Urinary bladder (tissue), 3 donors: ENCODE measurements at regions not wholly inside any gene's neighbourhood (a gene's known extent, or its start where the extent isn't known, plus 50 kb on each side); places are given as distances from the start of the nearest gene placed in this dataset.

Experiments
- DNase-seq: peaks from one replicate; pipeline ENCODE4 v3.0.0-alpha.2; 2015; ENCODE audit errors: extremely low spot score
- H3K27ac ChIP-seq: one replicate; pipeline ENCODE4 v1.5.1; 2013; ENCODE audit warnings: low read depth, mild to moderate bottlenecking, moderate library complexity
- H3K36me3 ChIP-seq: one replicate; pipeline ENCODE4 v1.6.1; 2013; ENCODE audit warnings: mild to moderate bottlenecking, moderate library complexity; ENCODE audit not compliant: insufficient read depth
- H3K4me1 ChIP-seq: one replicate; pipeline ENCODE4 v1.6.1; 2013; ENCODE audit warnings: mild to moderate bottlenecking, moderate library complexity; ENCODE audit not compliant: insufficient read depth
- H3K4me3 ChIP-seq: one replicate; pipeline ENCODE4 v1.5.1; 2013; ENCODE audit warnings: low read depth, low read length
- WGBS: extraction: QIAGEN DNeasy Blood & Tissue Kit; methylation state at CpG from one replicate; pipeline ENCODE4 v1.1.7; 2013; 5-methylcytosine and 5-hydroxymethylcytosine counted together
- donor health status: healthy with polysubstance abuse.
- donor health status: healthy.

GRCh38 chr2:180314086-180314485 is 307.0 kb upstream of the CWC22 start:
- no peak overlapping the region for H3K4me3 ChIP-seq
- 46% methylated on average over 2 of the region's 2 CpGs for WGBS

GRCh38 chr2:180312542-180312941 is 305.4 kb upstream of the CWC22 start:
- no peaks in the 10 kb centered on the region for H3K36me3 ChIP-seq
- H3K27ac ChIP-seq = no peak overlapping the region
- no peak for DNase-seq

More at GRCh38 chr2:180314086-180314485, 307.0 kb upstream of the CWC22 start:
- no peak for DNase-seq
- no peaks in the 10 kb centered on the region for H3K4me1 ChIP-seq
- no peak overlapping the region for H3K27ac ChIP-seq
- no peaks in the 10 kb centered on the region for H3K36me3 ChIP-seq

GRCh38 chr2:180307096-180307495 is 300.0 kb upstream of the CWC22 start:
- no peaks in the 10 kb centered on the region for H3K36me3 ChIP-seq
- DNase-seq = no peak
- H3K4me3 ChIP-seq = no peak overlapping the region
- no peaks in the 10 kb centered on the region for H3K4me1 ChIP-seq
- no peak overlapping the region for H3K27ac ChIP-seq
- 73% methylated on average over 1 of the region's 1 CpG for WGBS

More at GRCh38 chr2:180312542-180312941, 305.4 kb upstream of the CWC22 start:
- no peak overlapping the region for H3K4me3 ChIP-seq
- H3K4me1 ChIP-seq = no peaks in the 10 kb centered on the region

- H3K4me1 ChIP-seq = no peaks in the 10 kb centered on the region
- WGBS = 77% methylated on average over 2 of the region's 2 CpGs
These were observed 299.2 kb upstream of the CWC22 start for GRCh38 chr2:180306346-180306745.

GRCh38 chr2:180291552-180292421 is 284.7 kb upstream of the CWC22 start:
- H3K36me3 ChIP-seq = no peaks in the 10 kb centered on the region
- no peaks in the 10 kb centered on the region for H3K4me1 ChIP-seq
- no peak overlapping the region for H3K4me3 ChIP-seq
- no peak for DNase-seq
- H3K27ac ChIP-seq = no peak overlapping the region
- WGBS = 88% methylated on average over 6 of the region's 6 CpGs

More at GRCh38 chr2:180306346-180306745, 299.2 kb upstream of the CWC22 start:
- no peak overlapping the region for H3K4me3 ChIP-seq
- DNase-seq = no peak
- H3K36me3 ChIP-seq = no peaks in the 10 kb centered on the region
- H3K27ac ChIP-seq = no peak overlapping the region

DNA sequence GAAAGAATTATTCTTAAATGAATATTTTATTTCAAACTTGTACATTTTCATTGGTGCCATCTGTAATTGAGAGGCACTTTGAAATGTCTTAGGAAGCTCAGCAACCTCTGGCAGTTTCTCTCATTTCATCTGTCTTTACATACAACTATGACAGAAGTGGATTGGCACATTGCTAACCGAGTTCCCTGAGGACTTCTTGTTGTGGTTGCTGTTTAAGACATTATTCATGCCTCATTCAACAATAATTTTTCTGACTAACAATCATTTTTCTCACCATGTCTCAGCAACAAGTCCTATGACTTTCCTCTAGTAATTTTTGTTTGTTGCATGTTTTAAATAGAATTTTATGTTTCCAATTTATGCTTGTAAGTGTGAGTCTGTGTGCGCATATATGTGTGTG is 284.0 kb upstream of the CWC22 start:
- DNase-seq = no peak
- no peaks in the 10 kb centered on the region for H3K36me3 ChIP-seq
- 60% methylated on average over 2 of the region's 2 CpGs for WGBS
- H3K27ac ChIP-seq = no peak overlapping the region
- H3K4me3 ChIP-seq = no peak overlapping the region
- no peaks in the 10 kb centered on the region for H3K4me1 ChIP-seq

DNA sequence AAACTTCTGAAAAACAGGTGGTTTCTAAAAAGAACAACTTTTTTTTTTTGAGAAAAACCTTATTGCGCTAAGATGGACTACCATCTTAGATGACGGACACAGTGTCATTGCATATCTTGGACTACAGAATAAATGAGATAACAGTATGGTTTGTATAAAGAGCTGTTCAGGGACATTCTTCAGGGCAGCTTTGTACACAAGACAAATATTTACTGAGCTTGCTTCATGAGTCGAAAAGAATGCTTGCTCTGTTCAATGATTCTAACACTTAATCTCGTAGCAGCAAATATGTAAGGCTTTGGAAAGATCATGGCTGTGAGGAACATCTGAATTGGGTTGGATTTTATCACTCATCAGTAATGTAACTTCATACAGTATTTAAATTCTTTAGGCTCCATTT is 282.5 kb upstream of the CWC22 start:
- H3K4me3 ChIP-seq = no peak overlapping the region
- no peak for DNase-seq
- H3K36me3 ChIP-seq = no peaks in the 10 kb centered on the region
- WGBS = 77% methylated on average over 4 of the region's 4 CpGs
- H3K27ac ChIP-seq = no peak overlapping the region
- no peaks in the 10 kb centered on the region for H3K4me1 ChIP-seq

GRCh38 chr2:180279581-180279980 is 272.5 kb upstream of the CWC22 start:
- H3K36me3 ChIP-seq = no peaks in the 10 kb centered on the region
- WGBS = 30% methylated on average over 1 of the region's 1 CpG

GRCh38 chr2:180276733-180277132 is 269.6 kb upstream of the CWC22 start:
- Histone ChIP-seq H3K4me3 (no peak overlapping the region), H3K4me1 (no peaks in the 10 kb centered on the region), H3K27ac (no peak overlapping the region), H3K36me3 (no peaks in the 10 kb centered on the region)
- no peak for DNase-seq
- WGBS = 84% methylated on average over 2 of the region's 2 CpGs

More at GRCh38 chr2:180279581-180279980, 272.5 kb upstream of the CWC22 start:
- no peaks in the 10 kb centered on the region for H3K4me1 ChIP-seq
- H3K4me3 ChIP-seq = no peak overlapping the region
- no peak for DNase-seq
- H3K27ac ChIP-seq = no peak overlapping the region

- WGBS = 96% methylated on average over 3 of the region's 3 CpGs
- H3K4me1 ChIP-seq = no peaks in the 10 kb centered on the region
- no peak overlapping the region for H3K4me3 ChIP-seq
- no peaks in the 10 kb centered on the region for H3K36me3 ChIP-seq
- no peak for DNase-seq
- no peak overlapping the region for H3K27ac ChIP-seq
These were observed 260.9 kb upstream of the CWC22 start for GRCh38 chr2:180268006-180268405.

DNA sequence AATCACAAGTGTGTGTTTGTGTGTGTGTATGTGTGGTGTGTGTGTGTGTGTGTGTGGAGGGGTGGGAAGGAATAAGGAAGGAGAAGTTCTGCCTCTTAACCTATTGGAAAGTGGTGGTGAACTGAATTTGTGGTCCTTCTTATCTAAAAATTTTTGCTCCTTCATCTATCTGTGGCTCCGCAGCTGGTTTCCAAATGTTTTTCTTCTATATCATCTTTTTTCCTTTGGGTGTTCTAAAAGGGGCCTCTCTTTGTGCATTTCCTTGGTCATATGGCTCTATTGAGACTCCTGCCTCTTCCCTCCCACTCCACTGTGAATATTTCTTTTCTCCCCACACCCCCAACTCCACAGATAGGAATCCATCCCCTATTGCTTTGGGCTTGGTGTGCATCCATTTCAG is 254.9 kb upstream of the CWC22 start:
- WGBS = 85% methylated on average over 1 of the region's 1 CpG
- no peak for DNase-seq

DNA sequence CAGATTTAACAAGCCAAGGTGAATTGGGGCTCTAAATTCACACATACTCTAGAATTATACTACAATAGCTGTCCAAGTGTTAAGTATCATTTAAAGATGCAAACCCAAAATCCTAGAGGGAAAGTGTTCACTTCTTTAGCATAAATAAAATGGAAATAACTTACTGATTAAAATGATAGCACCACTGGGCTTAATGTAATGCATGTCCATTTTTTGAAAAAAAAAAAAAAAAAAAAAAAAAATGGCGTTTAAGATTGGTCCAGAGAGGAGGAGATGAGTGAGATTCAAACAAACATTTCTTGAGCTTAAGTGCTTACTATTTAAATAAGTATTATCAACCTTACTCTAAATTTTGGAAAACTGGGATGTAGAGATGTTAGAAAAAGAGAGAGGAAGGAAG is 251.5 kb upstream of the CWC22 start:
- 36% methylated on average over 1 of the region's 1 CpG for WGBS
- Histone ChIP-seq H3K36me3 (peaks cover 2% of the 10 kb centered on the region), H3K4me1 (no peaks in the 10 kb centered on the region), H3K27ac (no peak overlapping the region), H3K4me3 (no peak overlapping the region)
- no peak for DNase-seq

More for the DNA sequence above, 254.9 kb upstream of the CWC22 start:
- Histone ChIP-seq H3K36me3 (no peaks in the 10 kb centered on the region), H3K4me3 (no peak overlapping the region), H3K27ac (no peak overlapping the region), H3K4me1 (no peaks in the 10 kb centered on the region)

DNA sequence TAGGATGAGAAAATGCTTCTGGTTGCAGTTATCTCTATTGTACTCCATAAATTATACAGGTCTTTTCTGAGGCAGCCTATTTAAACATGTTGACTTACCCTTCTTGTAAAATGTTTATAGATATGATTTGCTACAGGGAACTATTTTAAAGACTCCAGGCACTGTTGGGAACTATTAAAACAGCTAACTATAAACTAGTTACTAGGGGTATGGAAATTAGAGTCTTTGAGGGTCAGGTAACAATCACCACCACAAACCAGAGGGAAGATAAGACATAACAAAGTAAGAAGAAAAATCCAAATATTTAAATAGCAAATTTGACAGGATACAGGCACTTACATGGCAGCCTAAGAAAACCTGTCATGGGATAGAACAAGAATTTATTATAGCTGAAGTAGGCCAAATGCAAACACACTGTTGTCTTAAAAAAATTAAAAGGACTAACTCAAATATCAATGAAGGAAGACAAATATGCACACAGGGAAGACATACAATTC is 251.0 kb upstream of the CWC22 start:
- Histone ChIP-seq H3K4me3 (no peak overlapping the region), H3K27ac (no peak overlapping the region), H3K4me1 (no peaks in the 10 kb centered on the region), H3K36me3 (peaks cover 2% of the 10 kb centered on the region)
- peak; percentile 45 for DNase-seq

GRCh38 chr2:180257247-180257646 is 250.2 kb upstream of the CWC22 start:
- 78% methylated on average over 5 of the region's 5 CpGs for WGBS
- H3K27ac ChIP-seq = no peak overlapping the region
- peaks cover 2% of the 10 kb centered on the region for H3K36me3 ChIP-seq
- no peak overlapping the region for H3K4me3 ChIP-seq
- H3K4me1 ChIP-seq = no peaks in the 10 kb centered on the region
- no peak for DNase-seq
